ENCODE measurements at regions not wholly inside any gene's neighbourhood (a gene's known extent, or its start where the extent isn't known, plus 50 kb on each side); places are given as distances from the start of the nearest gene placed in this dataset.

GRCh38 chr1:5519366-5520135 is 472.7 kb downstream of the NPHP4 start:
- TF ChIP-seq FOXA1 (IDR thresholded peaks at IDR 0.05) (no peak), CTCF (IDR thresholded peaks at IDR 0.05; ENCODE audit: low read depth, low read length, missing input control) (no peak), SP1 (IDR thresholded peaks at IDR 0.05) (no peak), ZBTB33 (IDR thresholded peaks at IDR 0.05) (no peak), GABPA (IDR thresholded peaks at IDR 0.05 in 1 of 2, conservative IDR thresholded peaks at IDR 0.05 in 1 of 2) (no peak), EGR1 (IDR thresholded peaks at IDR 0.05; ENCODE audit: low read depth in 2 of 2) (no peak), YY1 (IDR thresholded peaks at IDR 0.05) (no peak), FOXA2 (IDR thresholded peaks at IDR 0.05) (no peak), MAX (IDR thresholded peaks at IDR 0.05) (no peak), RXRA (IDR thresholded peaks at IDR 0.05) (no peak), TAF1 (conservative IDR thresholded peaks at IDR 0.05) (no peak), REST (IDR thresholded peaks at IDR 0.05) (no peak), ATF3 (IDR thresholded peaks at IDR 0.05) (no peak)
